GM21515 (cell line): ENCODE measurements at regions not wholly inside any gene's neighbourhood (a gene's known extent, or its start where the extent isn't known, plus 50 kb on each side); places are given as distances from the start of the nearest gene placed in this dataset.
"Not testable (repeated sequence)": the region's sequence is repeated elsewhere in the genome, so short reads cannot be mapped to it uniquely, and the experiment has no call there.

Source experiments
- ATAC-seq: cut with Tn5 transposase; IDR thresholded peaks from one replicate; pipeline ENCODE4 v1.9.1; 2021; ENCODE audit not compliant: unreplicated experiment

- ATAC-seq, result no peak
Measured at GRCh38 chr2:175371378-175371777, 189.9 kb upstream of the ATP5MC3 start.

GRCh38 chr2:175366815-175367214, 185.3 kb upstream of the ATP5MC3 start:
- ATAC-seq, result no peak

- no peak for ATAC-seq
Measured at GRCh38 chr2:175363699-175364098, 182.2 kb upstream of the ATP5MC3 start.

- no peak for ATAC-seq
Measured at GRCh38 chr2:175362331-175362730, 180.8 kb upstream of the ATP5MC3 start.

- no peak for ATAC-seq
Measured at GRCh38 chr2:175359710-175360109, 178.2 kb upstream of the ATP5MC3 start.

- no peak for ATAC-seq
Measured at GRCh38 chr2:175356901-175357300, 175.4 kb upstream of the ATP5MC3 start.

- ATAC-seq, result no peak
Measured at GRCh38 chr2:175355246-175355645, 173.7 kb upstream of the ATP5MC3 start.

- no peak for ATAC-seq
Measured at GRCh38 chr2:175353275-175353674, 171.8 kb upstream of the ATP5MC3 start.

- no peak for ATAC-seq
Measured at GRCh38 chr2:175351512-175351911, 170.0 kb upstream of the ATP5MC3 start.

- no peak for ATAC-seq
Measured at GRCh38 chr2:175350105-175350504, 168.6 kb upstream of the ATP5MC3 start.

- ATAC-seq, result no peak
Measured at GRCh38 chr2:175342085-175342484, 160.6 kb upstream of the ATP5MC3 start.

- ATAC-seq, result no peak
Measured at GRCh38 chr2:175330195-175330594, 148.7 kb upstream of the ATP5MC3 start.

- ATAC-seq, result no peak
Measured at GRCh38 chr2:175326801-175327200, 145.3 kb upstream of the ATP5MC3 start.

- not testable (repeated sequence) for ATAC-seq
Measured at GRCh38 chr2:175326164-175326563, 144.7 kb upstream of the ATP5MC3 start.

- no peak for ATAC-seq
Measured at GRCh38 chr2:175323162-175323561, 141.7 kb upstream of the ATP5MC3 start.

- ATAC-seq, result no peak
Measured at GRCh38 chr2:175318542-175318941, 137.0 kb upstream of the ATP5MC3 start.

- no peak for ATAC-seq
Measured at GRCh38 chr2:175317751-175318150, 136.2 kb upstream of the ATP5MC3 start.

GRCh38 chr2:175312137-175312536, 130.6 kb upstream of the ATP5MC3 start:
- ATAC-seq, result no peak

GRCh38 chr2:175310813-175311504, 129.4 kb upstream of the ATP5MC3 start:
- no peak for ATAC-seq

GRCh38 chr2:175309799-175310198, 128.3 kb upstream of the ATP5MC3 start:
- ATAC-seq, result no peak

GRCh38 chr2:175308005-175308404, 126.5 kb upstream of the ATP5MC3 start:
- ATAC-seq, result no peak

- ATAC-seq, result no peak
Measured at GRCh38 chr2:175304541-175304940, 123.0 kb upstream of the ATP5MC3 start.

- ATAC-seq, result no peak
Measured at GRCh38 chr2:175293776-175294175, 112.3 kb upstream of the ATP5MC3 start.
